WERI-Rb-1 (cell line): ENCODE measurements at regions not wholly inside any gene's neighbourhood (a gene's known extent, or its start where the extent isn't known, plus 50 kb on each side); places are given as distances from the start of the nearest gene placed in this dataset.

Experiments
- DNase-seq: peaks from one replicate; pipeline ENCODE4 v3.0.0-alpha.2; 2020
- H3K27ac ChIP-seq: fragments of 250-450 bp; sonication (Bioruptor Pico); 2 replicates; pipeline ENCODE4 v1.5.1; 2020; ENCODE audit warnings: mild to moderate bottlenecking, moderate library complexity
- H3K27me3 ChIP-seq: fragments of 250-450 bp; sonication (Bioruptor Pico); 2 replicates; pipeline ENCODE4 v1.5.1; 2021; ENCODE audit warnings: mild to moderate bottlenecking, low read depth, moderate library complexity; ENCODE audit not compliant: insufficient read depth, severe bottlenecking
- H3K36me3 ChIP-seq: fragments of 250-450 bp; sonication (Bioruptor Pico); 2 replicates; pipeline ENCODE4 v1.5.1; 2020; ENCODE audit warnings: mild to moderate bottlenecking, moderate library complexity
- H3K4me3 ChIP-seq: 2 replicates; pipeline ENCODE4 v1.5.1; 2011; ENCODE audit warnings: low read depth, mild to moderate bottlenecking, control low read depth, low read length
- H3K9me3 ChIP-seq: fragments of 250-450 bp; sonication (Bioruptor Pico); 2 replicates; pipeline ENCODE4 v1.5.1; 2021; ENCODE audit warnings: mild to moderate bottlenecking, moderate library complexity; ENCODE audit not compliant: severe bottlenecking
- TF ChIP-seq, protein P1 (sequence below): IDR thresholded peaks from 2 replicates; pipeline ENCODE4 v1.5.1; 2011; ENCODE audit warnings: low read depth, mild to moderate bottlenecking, control low read depth, inconsistent platforms, low read length

GRCh38 chr9:28053096-28053777 lies 480.0 kb upstream of the C9orf72 start:
- Histone ChIP-seq H3K27ac (no peak overlapping the region), H3K36me3 (no peaks in the 10 kb centered on the region), H3K9me3 (peaks cover 6% of the 10 kb centered on the region), H3K27me3 (no peaks in the 10 kb centered on the region), H3K4me3 (no peak overlapping the region)
- TF ChIP-seq, protein P1, sequence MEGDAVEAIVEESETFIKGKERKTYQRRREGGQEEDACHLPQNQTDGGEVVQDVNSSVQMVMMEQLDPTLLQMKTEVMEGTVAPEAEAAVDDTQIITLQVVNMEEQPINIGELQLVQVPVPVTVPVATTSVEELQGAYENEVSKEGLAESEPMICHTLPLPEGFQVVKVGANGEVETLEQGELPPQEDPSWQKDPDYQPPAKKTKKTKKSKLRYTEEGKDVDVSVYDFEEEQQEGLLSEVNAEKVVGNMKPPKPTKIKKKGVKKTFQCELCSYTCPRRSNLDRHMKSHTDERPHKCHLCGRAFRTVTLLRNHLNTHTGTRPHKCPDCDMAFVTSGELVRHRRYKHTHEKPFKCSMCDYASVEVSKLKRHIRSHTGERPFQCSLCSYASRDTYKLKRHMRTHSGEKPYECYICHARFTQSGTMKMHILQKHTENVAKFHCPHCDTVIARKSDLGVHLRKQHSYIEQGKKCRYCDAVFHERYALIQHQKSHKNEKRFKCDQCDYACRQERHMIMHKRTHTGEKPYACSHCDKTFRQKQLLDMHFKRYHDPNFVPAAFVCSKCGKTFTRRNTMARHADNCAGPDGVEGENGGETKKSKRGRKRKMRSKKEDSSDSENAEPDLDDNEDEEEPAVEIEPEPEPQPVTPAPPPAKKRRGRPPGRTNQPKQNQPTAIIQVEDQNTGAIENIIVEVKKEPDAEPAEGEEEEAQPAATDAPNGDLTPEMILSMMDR = no peak
- DNase-seq = no peak

- Histone ChIP-seq H3K4me3 (no peak overlapping the region), H3K9me3 (peaks cover 6% of the 10 kb centered on the region), H3K27me3 (no peaks in the 10 kb centered on the region), H3K36me3 (no peaks in the 10 kb centered on the region), H3K27ac (no peak overlapping the region)
- no peak for DNase-seq
- TF ChIP-seq, protein P1 = no peak
Observed at GRCh38 chr9:28056006-28056405, 482.7 kb upstream of the C9orf72 start.

- TF ChIP-seq, protein P1 = no peak
- H3K27ac ChIP-seq = no peak overlapping the region
- no peaks in the 10 kb centered on the region for H3K36me3 ChIP-seq
- no peak overlapping the region for H3K4me3 ChIP-seq
- no peak for DNase-seq
- no peaks in the 10 kb centered on the region for H3K27me3 ChIP-seq
- peaks cover 6% of the 10 kb centered on the region for H3K9me3 ChIP-seq
Observed at GRCh38 chr9:28056466-28056865, 483.2 kb upstream of the C9orf72 start.

DNA sequence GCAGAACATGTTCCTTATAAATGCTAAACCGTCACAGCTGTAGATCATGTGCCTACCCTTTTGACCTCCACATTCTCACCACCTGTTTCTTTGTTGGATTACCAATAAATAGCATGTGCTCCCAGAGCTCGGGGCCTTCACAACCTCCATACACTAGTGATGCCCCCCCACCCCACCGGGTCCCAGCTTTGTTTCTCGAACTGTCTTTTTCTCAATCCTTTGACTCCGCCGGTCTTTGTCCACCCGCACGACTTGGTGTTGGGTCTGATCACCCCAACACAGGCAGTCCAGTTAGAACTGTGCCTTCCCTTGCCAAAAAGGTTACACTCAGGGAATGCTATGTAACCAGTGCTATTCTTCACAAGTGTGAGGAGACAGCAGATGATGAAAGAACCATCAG lies 485.9 kb upstream of the C9orf72 start:
- Histone ChIP-seq H3K4me3 (no peak overlapping the region), H3K27ac (no peak overlapping the region), H3K27me3 (no peaks in the 10 kb centered on the region), H3K36me3 (no peaks in the 10 kb centered on the region), H3K9me3 (peaks cover 6% of the 10 kb centered on the region)
- TF ChIP-seq, protein P1 = no peak
- DNase-seq = no peak

- TF ChIP-seq, protein P1 = no peak
- Histone ChIP-seq H3K27ac (no peak overlapping the region), H3K4me3 (no peak overlapping the region), H3K27me3 (no peaks in the 10 kb centered on the region), H3K9me3 (no peaks in the 10 kb centered on the region), H3K36me3 (no peaks in the 10 kb centered on the region)
- DNase-seq = no peak
Observed at GRCh38 chr9:28064241-28064815, 491.0 kb upstream of the C9orf72 start.

- H3K9me3 ChIP-seq = no peaks in the 10 kb centered on the region
- TF ChIP-seq, protein P1 = peak; percentile 22; the same call in 1 of the 2 replicates
- DNase-seq = peak; percentile 48
- no peaks in the 10 kb centered on the region for H3K36me3 ChIP-seq
- H3K27ac ChIP-seq = no peak overlapping the region
- no peak overlapping the region for H3K4me3 ChIP-seq
- H3K27me3 ChIP-seq = no peaks in the 10 kb centered on the region
Observed at GRCh38 chr9:28073270-28073669, 500.0 kb upstream of the C9orf72 start.
